ENCODE measurements at regions not wholly inside any gene's neighbourhood (a gene's known extent, or its start where the extent isn't known, plus 50 kb on each side); places are given as distances from the start of the nearest gene placed in this dataset.

DNA sequence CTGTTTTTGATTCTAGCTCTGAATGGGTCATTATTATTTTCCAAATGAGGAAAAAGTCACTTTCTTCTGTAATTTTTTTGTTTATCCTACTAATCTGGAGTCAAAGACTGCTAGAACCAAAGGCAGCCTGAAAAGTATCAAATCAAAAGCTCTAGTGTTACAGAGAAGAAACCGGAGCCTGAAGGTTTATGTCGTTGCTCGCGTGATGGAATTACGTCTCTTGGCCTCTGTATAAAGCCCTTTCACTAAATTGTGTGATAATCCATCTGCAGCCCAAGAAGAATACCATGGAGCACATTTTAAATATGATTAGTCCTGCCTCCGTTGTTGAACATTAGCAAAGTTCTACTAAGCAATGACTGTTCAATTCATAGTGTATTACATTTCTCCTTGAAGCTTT, 738.6 kb downstream of the C6orf118 start:
- Histone ChIP-seq H3K56ac (ENCODE audit: insufficient read length, low read depth, low read length) (no peak overlapping the region), H2BK12ac (ENCODE audit: insufficient read length, low read depth, low read length) (no peak overlapping the region), H3K79me2 (ENCODE audit: insufficient read depth, low read length) (no peaks in the 10 kb centered on the region), H3K9me3 (ENCODE audit: control insufficient read depth, low read depth, low read length) (peaks cover 16% of the 10 kb centered on the region), H2BK5ac (ENCODE audit: insufficient read length, low read length) (no peak overlapping the region), H2AFZ (ENCODE audit: low read length) (no peak overlapping the region), H2BK15ac (ENCODE audit: low read depth, low read length) (no peak overlapping the region), H3K27ac (ENCODE audit: insufficient read length, low read depth, low read length) (no peak overlapping the region), H2AK5ac (ENCODE audit: insufficient read length, low read length) (no peak overlapping the region), H3K4me1 (ENCODE audit: insufficient read depth, low read length) (peaks cover 4% of the 10 kb centered on the region; the same call in 1 of the 2 replicates), H3K23ac (ENCODE audit: insufficient read length, low read depth, low read length) (no peak overlapping the region), H3K27me3 (ENCODE audit: insufficient read depth, low read length) (no peaks in the 10 kb centered on the region; the same call in 1 of the 2 replicates), H4K20me1 (ENCODE audit: control insufficient read depth, insufficient read depth, insufficient read length) (no peaks in the 10 kb centered on the region), H3K4ac (ENCODE audit: low read depth, low read length) (no peak overlapping the region), H3K23me2 (ENCODE audit: insufficient read length, low read depth, low read length, poor library complexity, severe bottlenecking) (no peaks in the 10 kb centered on the region), H4K91ac (ENCODE audit: insufficient read length, low read depth, low read length) (no peak overlapping the region), H3K79me1 (ENCODE audit: insufficient read depth, low read depth, low read length, poor library complexity, severe bottlenecking) (no peaks in the 10 kb centered on the region), H2BK120ac (ENCODE audit: low read depth, low read length, poor library complexity, severe bottlenecking) (no peak overlapping the region), H2BK20ac (ENCODE audit: low read depth, low read length, poor library complexity, severe bottlenecking) (no peak overlapping the region), H3K4me2 (ENCODE audit: insufficient read depth, insufficient read length, low read length) (no peak overlapping the region), H4K8ac (replicated peaks; ENCODE audit: insufficient read length, low read depth, low read length) (no peak overlapping the region), H3T11ph (ENCODE audit: low read length) (no peak overlapping the region), H3K14ac (ENCODE audit: insufficient read depth, low read length) (no peak overlapping the region), H4K5ac (ENCODE audit: insufficient read length, low read depth, low read length) (no peak overlapping the region), H3K18ac (ENCODE audit: insufficient read length, low read depth, low read length) (no peak overlapping the region), H3K9ac (ENCODE audit: extremely low read depth, insufficient read length, low read length) (no peak overlapping the region)
- H3K27ac Mint-ChIP-seq = no peak overlapping the region
- H3K4me3 Mint-ChIP-seq = no peak overlapping the region
- no peak for DNase-seq
- WGBS (ENCODE audit: extremely low coverage, insufficient read length, low lambda C conversion rate) = no CpG with 5 or more reads among the region's 6 CpGs
- H3K27me3 Mint-ChIP-seq (ENCODE audit: low read depth) = no peaks in the 10 kb centered on the region
- peaks cover 28 to 35% of the 10 kb centered on the region in 2 experiments for H3K9me3 Mint-ChIP-seq
- peaks cover 20 to 24% of the 10 kb centered on the region in 2 experiments for H3K4me1 Mint-ChIP-seq
- H3K36me3 Mint-ChIP-seq (ENCODE audit: insufficient read depth in 1 of 3, low read depth in 3 of 3) = peaks cover 6 to 24% (median 17%) of the 10 kb centered on the region in 3 experiments; a peak in 6 of 7 replicates
- TF ChIP-seq, protein P1, sequence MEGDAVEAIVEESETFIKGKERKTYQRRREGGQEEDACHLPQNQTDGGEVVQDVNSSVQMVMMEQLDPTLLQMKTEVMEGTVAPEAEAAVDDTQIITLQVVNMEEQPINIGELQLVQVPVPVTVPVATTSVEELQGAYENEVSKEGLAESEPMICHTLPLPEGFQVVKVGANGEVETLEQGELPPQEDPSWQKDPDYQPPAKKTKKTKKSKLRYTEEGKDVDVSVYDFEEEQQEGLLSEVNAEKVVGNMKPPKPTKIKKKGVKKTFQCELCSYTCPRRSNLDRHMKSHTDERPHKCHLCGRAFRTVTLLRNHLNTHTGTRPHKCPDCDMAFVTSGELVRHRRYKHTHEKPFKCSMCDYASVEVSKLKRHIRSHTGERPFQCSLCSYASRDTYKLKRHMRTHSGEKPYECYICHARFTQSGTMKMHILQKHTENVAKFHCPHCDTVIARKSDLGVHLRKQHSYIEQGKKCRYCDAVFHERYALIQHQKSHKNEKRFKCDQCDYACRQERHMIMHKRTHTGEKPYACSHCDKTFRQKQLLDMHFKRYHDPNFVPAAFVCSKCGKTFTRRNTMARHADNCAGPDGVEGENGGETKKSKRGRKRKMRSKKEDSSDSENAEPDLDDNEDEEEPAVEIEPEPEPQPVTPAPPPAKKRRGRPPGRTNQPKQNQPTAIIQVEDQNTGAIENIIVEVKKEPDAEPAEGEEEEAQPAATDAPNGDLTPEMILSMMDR (conservative IDR thresholded peaks at IDR 0.05) = no peak

All from H9 (cell line).